HT1080 (cell line): ENCODE measurements at regions not wholly inside any gene's neighbourhood (a gene's known extent, or its start where the extent isn't known, plus 50 kb on each side); places are given as distances from the start of the nearest gene placed in this dataset.
A peak's percentile ranks its signal among the peaks of the same experiment; 100 is the strongest.
"Not testable (repeated sequence)": the region's sequence is repeated elsewhere in the genome, so short reads cannot be mapped to it uniquely, and the experiment has no call there.

Experiments
- DNase-seq: peaks from one replicate; pipeline ENCODE4 v3.0.0-alpha.2; 2015; ENCODE audit warnings: low read depth

- no peak for DNase-seq
Measured at GRCh38 chr6:51301962-51302361, 483.3 kb downstream of the TFAP2B start.

GRCh38 chr6:51302431-51302830 is 483.8 kb downstream of the TFAP2B start:
- no peak for DNase-seq

- DNase-seq, result no peak
Measured at GRCh38 chr6:51303338-51303737, 484.7 kb downstream of the TFAP2B start.

GRCh38 chr6:51314965-51315364 is 496.3 kb downstream of the TFAP2B start:
- no peak for DNase-seq

GRCh38 chr6:51318674-51319073 is 500.0 kb downstream of the TFAP2B start:
- no peak for DNase-seq

- not testable (repeated sequence) for DNase-seq
Measured at GRCh38 chr6:51321477-51321876, 502.8 kb downstream of the TFAP2B start.

GRCh38 chr6:51322505-51322904 is 503.8 kb downstream of the TFAP2B start:
- DNase-seq, result peak; percentile 3

- no peak for DNase-seq
Measured at GRCh38 chr6:51323056-51323455, 504.4 kb downstream of the TFAP2B start.

- no peak for DNase-seq
Measured at GRCh38 chr6:51330971-51331370, 512.3 kb downstream of the TFAP2B start.

GRCh38 chr6:51335543-51335942 is 516.9 kb downstream of the TFAP2B start:
- no peak for DNase-seq

GRCh38 chr6:51336185-51336584 is 517.5 kb downstream of the TFAP2B start:
- DNase-seq, result no peak

GRCh38 chr6:51337277-51337676 is 518.6 kb downstream of the TFAP2B start:
- DNase-seq, result no peak

GRCh38 chr6:51339108-51339507 is 520.4 kb downstream of the TFAP2B start:
- DNase-seq, result no peak

- no peak for DNase-seq
Measured at GRCh38 chr6:51339728-51340127, 521.1 kb downstream of the TFAP2B start.

- DNase-seq, result no peak
Measured at GRCh38 chr6:51342393-51342792, 523.7 kb downstream of the TFAP2B start.

- peak; percentile 39 for DNase-seq
Measured at GRCh38 chr6:51349857-51350256, 531.2 kb downstream of the TFAP2B start.

GRCh38 chr6:51350308-51350904 is 531.7 kb downstream of the TFAP2B start:
- no peak for DNase-seq

GRCh38 chr6:51352506-51353029 is 533.9 kb downstream of the TFAP2B start:
- no peak for DNase-seq

- no peak for DNase-seq
Measured at GRCh38 chr6:51360287-51360686, 541.6 kb downstream of the TFAP2B start.

- DNase-seq, result no peak
Measured at GRCh38 chr6:51365566-51365965, 546.9 kb downstream of the TFAP2B start.

- DNase-seq, result no peak
Measured at GRCh38 chr6:51369485-51369884, 550.8 kb downstream of the TFAP2B start.

GRCh38 chr6:51382847-51383246 is 564.2 kb downstream of the TFAP2B start:
- no peak for DNase-seq

GRCh38 chr6:51384736-51385135 is 566.1 kb downstream of the TFAP2B start:
- DNase-seq, result peak; percentile 75
